Neuronal stem cell (in vitro differentiated cells): ENCODE measurements at regions not wholly inside any gene's neighbourhood (a gene's known extent, or its start where the extent isn't known, plus 50 kb on each side); places are given as distances from the start of the nearest gene placed in this dataset.

Source experiments
- DNase-seq: peaks from one replicate; pipeline ENCODE4 v3.0.0-alpha.2; 2013; ENCODE audit warnings: low spot score
- H2AFZ ChIP-seq: one replicate; pipeline ENCODE4 v1.6.1; 2013; ENCODE audit warnings: mild to moderate bottlenecking, low read length, inconsistent platforms
- H2AK5ac ChIP-seq: 2 replicates; pipeline ENCODE4 v1.6.1; 2013; ENCODE audit warnings: low read depth, mild to moderate bottlenecking, inconsistent platforms, low read length, moderate library complexity, mixed read lengths
- H2BK120ac ChIP-seq: 2 replicates; pipeline ENCODE4 v1.6.1; 2013; ENCODE audit warnings: low read depth, mild to moderate bottlenecking, inconsistent platforms, low read length, moderate library complexity, mixed read lengths
- H2BK12ac ChIP-seq: one replicate; pipeline ENCODE4 v1.6.1; 2013; ENCODE audit warnings: low read length, inconsistent platforms
- H2BK15ac ChIP-seq: 2 replicates; pipeline ENCODE4 v1.6.1; 2013; ENCODE audit warnings: mild to moderate bottlenecking, low read length, inconsistent platforms, mixed read lengths
- H2BK5ac ChIP-seq: one replicate; pipeline ENCODE4 v1.6.1; 2013; ENCODE audit warnings: inconsistent platforms, mild to moderate bottlenecking, low read length, moderate library complexity
- H3K14ac ChIP-seq: one replicate; pipeline ENCODE4 v1.6.1; 2013; ENCODE audit warnings: low read length, inconsistent platforms
- H3K18ac ChIP-seq: 2 replicates; pipeline ENCODE4 v1.6.1; 2013; ENCODE audit warnings: low read length, inconsistent platforms
- H3K23ac ChIP-seq: 2 replicates; pipeline ENCODE4 v1.6.1; 2013; ENCODE audit warnings: low read depth, mild to moderate bottlenecking, mixed read lengths, low read length, inconsistent platforms; ENCODE audit not compliant: poor library complexity
- H3K27ac ChIP-seq: replicated peaks from 3 replicates; pipeline ENCODE4 v1.5.1; 2013; ENCODE audit warnings: low read length, inconsistent platforms
- H3K27me3 ChIP-seq, 3 experiments: 2 replicates each; pipeline ENCODE4 v1.6.1; 2013; ENCODE audit warnings: low read length in 3 of 3, mild to moderate bottlenecking in 2 of 3, inconsistent platforms in 1 of 3, low read depth in 1 of 3, mixed read lengths in 1 of 3, moderate library complexity in 1 of 3; ENCODE audit not compliant: control insufficient read depth in 3 of 3, insufficient read depth in 3 of 3
- H3K36me3 ChIP-seq, 2 donors: replicated peaks in 1 of 2; 2 replicates each; pipeline ENCODE4 v1.6.1; 2013; ENCODE audit warnings: low read length in 2 of 2; ENCODE audit not compliant: control insufficient read depth in 2 of 2, insufficient read depth in 2 of 2
- H3K4ac ChIP-seq: 2 replicates; pipeline ENCODE4 v1.6.1; 2013; ENCODE audit warnings: inconsistent platforms, mild to moderate bottlenecking, low read length, moderate library complexity
- H3K4me1 ChIP-seq, 2 donors: 1 replicate in 1 of 2; 2 replicates in 1 of 2; pipeline ENCODE4 v1.6.1; 2013; ENCODE audit warnings: low read length in 2 of 2, low read depth in 1 of 2; ENCODE audit not compliant: control insufficient read depth in 2 of 2, insufficient read depth in 1 of 2
- H3K4me2 ChIP-seq: one replicate; pipeline ENCODE4 v1.6.1; 2013; ENCODE audit warnings: mild to moderate bottlenecking, low read length, inconsistent platforms; ENCODE audit not compliant: insufficient read depth, poor library complexity, severe bottlenecking
- H3K4me3 ChIP-seq, 2 donors: 2 replicates each; pipeline ENCODE4 v1.5.1; 2013; ENCODE audit warnings: low read length in 2 of 2, mild to moderate bottlenecking in 2 of 2, inconsistent platforms in 1 of 2, moderate library complexity in 1 of 2
- H3K79me1 ChIP-seq: one replicate; pipeline ENCODE4 v1.6.1; 2013; ENCODE audit warnings: low read depth, mild to moderate bottlenecking, inconsistent platforms, low read length, moderate library complexity
- H3K9ac ChIP-seq: one replicate; pipeline ENCODE4 v1.6.1; 2013; ENCODE audit warnings: mild to moderate bottlenecking, low read depth, low read length, inconsistent platforms; ENCODE audit not compliant: poor library complexity
- H3K9me3 ChIP-seq, 2 donors: replicated peaks in 1 of 2; 2 replicates each; pipeline versions ENCODE3 to v1.6.1; 2013; ENCODE audit warnings: low read length in 2 of 2, mild to moderate bottlenecking in 2 of 2, inconsistent platforms in 1 of 2, low read depth in 1 of 2, mixed read lengths in 1 of 2, moderate library complexity in 1 of 2; ENCODE audit not compliant: control insufficient read depth in 2 of 2, insufficient read depth in 1 of 2
- H4K8ac ChIP-seq: one replicate; pipeline ENCODE4 v1.6.1; 2013; ENCODE audit warnings: low read depth, mild to moderate bottlenecking, inconsistent platforms, low read length, moderate library complexity
- H4K91ac ChIP-seq: one replicate; pipeline ENCODE4 v1.6.1; 2013; ENCODE audit warnings: low read length, low read depth, mild to moderate bottlenecking, inconsistent platforms; ENCODE audit not compliant: poor library complexity
- WGBS, 2 donors: extraction: QIAGEN DNeasy Blood & Tissue Kit; methylation state at CpG; one replicate each; pipeline ENCODE4 v1.1.7; 2013; ENCODE audit warnings: missing lambda C conversion rate in 2 of 2, mixed read lengths in 1 of 2; ENCODE audit not compliant: insufficient read length in 2 of 2, insufficient replicate concordance in 1 of 2; ENCODE audit errors: extremely low coverage in 2 of 2; 5-methylcytosine and 5-hydroxymethylcytosine counted together

- peaks cover 14 to 20% of the 10 kb centered on the region in 2 donors for H3K4me1 ChIP-seq
- no peak overlapping the region for H3K23ac ChIP-seq
- H2BK5ac ChIP-seq, result no peak overlapping the region
- no peaks in the 10 kb centered on the region for H3K79me1 ChIP-seq
- no peak overlapping the region for H2AFZ ChIP-seq
- no peaks in the 10 kb centered on the region for H3K27me3 ChIP-seq
- no CpG with 5 or more reads among the region's 4 CpGs for WGBS, 2 donors
- no peak overlapping the region for H2AK5ac ChIP-seq
- no peak overlapping the region for H2BK120ac ChIP-seq
- H4K91ac ChIP-seq, result no peak overlapping the region
- DNase-seq, result no peak
- no peak overlapping the region for H3K9ac ChIP-seq
- no peak overlapping the region for H3K4me2 ChIP-seq
- H3K4me3 ChIP-seq, result no peak overlapping the region
- H3K18ac ChIP-seq, result no peak overlapping the region
- peaks cover 3 to 36% of the 10 kb centered on the region in 2 donors for H3K9me3 ChIP-seq
- no peak overlapping the region for H3K4ac ChIP-seq
- peaks cover 5 to 74% of the 10 kb centered on the region in 2 donors for H3K36me3 ChIP-seq
- no peak overlapping the region for H2BK15ac ChIP-seq
- peak overlapping the region; percentile 73 for H3K27ac ChIP-seq
- no peak overlapping the region for H4K8ac ChIP-seq
- no peak overlapping the region for H3K14ac ChIP-seq
- H2BK12ac ChIP-seq, result no peak overlapping the region
These were observed 243.2 kb upstream of the RGMA start for GRCh38 chr15:93332168-93332553.

GRCh38 chr15:93331545-93332167 lies 242.6 kb upstream of the RGMA start:
- H3K14ac ChIP-seq, result no peak overlapping the region
- WGBS, 2 donors, result no CpG with 5 or more reads among the region's 9 CpGs
- H3K79me1 ChIP-seq, result no peaks in the 10 kb centered on the region
- H3K4me3 ChIP-seq, result no peak overlapping the region
- H3K27me3 ChIP-seq, result no peaks in the 10 kb centered on the region
- H2BK120ac ChIP-seq, result no peak overlapping the region
- H3K23ac ChIP-seq, result no peak overlapping the region
- no peak overlapping the region for H2AK5ac ChIP-seq
- no peak overlapping the region for H2AFZ ChIP-seq
- H2BK15ac ChIP-seq, result no peak overlapping the region
- H3K27ac ChIP-seq, result peak overlapping the region; percentile 73
- no peak overlapping the region for H3K18ac ChIP-seq
- H3K9ac ChIP-seq, result no peak overlapping the region
- peaks cover 14 to 20% of the 10 kb centered on the region in 2 donors for H3K4me1 ChIP-seq
- H2BK5ac ChIP-seq, result no peak overlapping the region
- no peak overlapping the region for H3K4ac ChIP-seq
- no peak overlapping the region for H2BK12ac ChIP-seq
- DNase-seq, result no peak
- no peak overlapping the region for H4K8ac ChIP-seq
- H3K9me3 ChIP-seq, result peaks cover 3 to 36% of the 10 kb centered on the region in 2 donors
- H3K36me3 ChIP-seq, result peaks cover 5 to 78% of the 10 kb centered on the region in 2 donors
- peak overlapping the region; percentile 28 for H3K4me2 ChIP-seq
- H4K91ac ChIP-seq, result no peak overlapping the region

GRCh38 chr15:93330912-93331544 lies 242.0 kb upstream of the RGMA start:
- Histone ChIP-seq H3K27ac (no peak overlapping the region), H2BK5ac (no peak overlapping the region), H3K4me3 (no peak overlapping the region), H2AK5ac (no peak overlapping the region), H2BK15ac (no peak overlapping the region), H3K4me2 (no peak overlapping the region), H4K91ac (no peak overlapping the region), H3K23ac (no peak overlapping the region), H3K9me3 (peaks cover 3 to 32% of the 10 kb centered on the region in 2 donors), H3K18ac (peak overlapping the region; percentile 5), H3K79me1 (no peaks in the 10 kb centered on the region), H4K8ac (no peak overlapping the region), H2BK120ac (no peak overlapping the region), H3K9ac (no peak overlapping the region), H3K14ac (no peak overlapping the region), H3K36me3 (peaks cover 5 to 84% of the 10 kb centered on the region in 2 donors), H2BK12ac (no peak overlapping the region), H3K4ac (no peak overlapping the region), H2AFZ (no peak overlapping the region), H3K4me1 (peaks cover 14 to 20% of the 10 kb centered on the region in 2 donors), H3K27me3 (no peaks in the 10 kb centered on the region)
- no CpG with 5 or more reads among the region's 6 CpGs for WGBS, 2 donors
- DNase-seq, result no peak

GRCh38 chr15:93327364-93327763 lies 238.4 kb upstream of the RGMA start:
- H2BK12ac ChIP-seq, result no peak overlapping the region
- WGBS, 2 donors, result no CpG with 5 or more reads among the region's 2 CpGs
- no peak overlapping the region for H2BK5ac ChIP-seq
- H3K79me1 ChIP-seq, result no peaks in the 10 kb centered on the region
- peaks cover 3 to 33% of the 10 kb centered on the region in 2 donors for H3K9me3 ChIP-seq
- peaks cover 6 to 13% of the 10 kb centered on the region in 2 donors for H3K4me1 ChIP-seq
- no peak overlapping the region for H4K8ac ChIP-seq
- peaks cover 5 to 92% of the 10 kb centered on the region in 2 donors for H3K36me3 ChIP-seq
- H2BK120ac ChIP-seq, result no peak overlapping the region
- no peak overlapping the region for H3K14ac ChIP-seq
- H4K91ac ChIP-seq, result no peak overlapping the region
- no peak overlapping the region for H3K4me3 ChIP-seq
- H2BK15ac ChIP-seq, result no peak overlapping the region
- no peak overlapping the region for H2AFZ ChIP-seq
- H3K27me3 ChIP-seq, result no peaks in the 10 kb centered on the region
- no peak overlapping the region for H3K4ac ChIP-seq
- H3K18ac ChIP-seq, result no peak overlapping the region
- H2AK5ac ChIP-seq, result no peak overlapping the region
- DNase-seq, result no peak
- no peak overlapping the region for H3K27ac ChIP-seq
- no peak overlapping the region for H3K23ac ChIP-seq
- H3K4me2 ChIP-seq, result no peak overlapping the region
- no peak overlapping the region for H3K9ac ChIP-seq
